Stimulated activated CD8-positive, alpha-beta memory T cell treated with anti-CD3 and anti-CD28 coated beads, Interleukin-4, amount 100 ng/mL, for 48 hours (primary cell): ENCODE measurements at regions not wholly inside any gene's neighbourhood (a gene's known extent, or its start where the extent isn't known, plus 50 kb on each side); places are given as distances from the start of the nearest gene placed in this dataset.

ENCODE experiments used
- DNase-seq: peaks from one replicate; pipeline ENCODE4 v3.0.0-alpha.2; 2020

- DNase-seq, result no peak
Observed at GRCh38 chr6:144999127-144999526, 714.0 kb downstream of the UTRN start.

GRCh38 chr6:145003145-145003544 lies 718.0 kb downstream of the UTRN start:
- DNase-seq, result no peak

GRCh38 chr6:145006914-145007313 lies 721.8 kb downstream of the UTRN start:
- no peak for DNase-seq

GRCh38 chr6:145008715-145009114 lies 723.6 kb downstream of the UTRN start:
- no peak for DNase-seq

- no peak for DNase-seq
Observed at GRCh38 chr6:145009711-145010110, 724.6 kb downstream of the UTRN start.

GRCh38 chr6:145012039-145012662 lies 723.2 kb downstream of the EPM2A start:
- no peak for DNase-seq

GRCh38 chr6:145015739-145016558 lies 719.4 kb downstream of the EPM2A start:
- DNase-seq, result peak; percentile 49

GRCh38 chr6:145017051-145017450 lies 718.3 kb downstream of the EPM2A start:
- no peak for DNase-seq

- DNase-seq, result no peak
Observed at GRCh38 chr6:145017516-145017915, 717.8 kb downstream of the EPM2A start.

GRCh38 chr6:145018027-145018426 lies 717.3 kb downstream of the EPM2A start:
- DNase-seq, result no peak

GRCh38 chr6:145020114-145020513 lies 715.2 kb downstream of the EPM2A start:
- DNase-seq, result no peak

- no peak for DNase-seq
Observed at GRCh38 chr6:145020543-145020942, 714.8 kb downstream of the EPM2A start.

GRCh38 chr6:145022199-145022796 lies 713.0 kb downstream of the EPM2A start:
- no peak for DNase-seq

- DNase-seq, result no peak
Observed at GRCh38 chr6:145023116-145023726, 712.1 kb downstream of the EPM2A start.

GRCh38 chr6:145025488-145025887 lies 709.8 kb downstream of the EPM2A start:
- no peak for DNase-seq

- DNase-seq, result no peak
Observed at GRCh38 chr6:145026267-145026679, 709.0 kb downstream of the EPM2A start.

- no peak for DNase-seq
Observed at GRCh38 chr6:145028144-145028818, 707.0 kb downstream of the EPM2A start.

- DNase-seq, result no peak
Observed at GRCh38 chr6:145031001-145031400, 704.3 kb downstream of the EPM2A start.

- no peak for DNase-seq
Observed at GRCh38 chr6:145031962-145032361, 703.4 kb downstream of the EPM2A start.

- DNase-seq, result no peak
Observed at GRCh38 chr6:145032562-145033145, 702.7 kb downstream of the EPM2A start.

- no peak for DNase-seq
Observed at GRCh38 chr6:145034664-145035063, 700.7 kb downstream of the EPM2A start.

- no peak for DNase-seq
Observed at GRCh38 chr6:145036236-145036635, 699.1 kb downstream of the EPM2A start.
